Activated T-cell treated with anti-CD3 and anti-CD28 coated beads for 4 hours (primary cell): ENCODE measurements at regions not wholly inside any gene's neighbourhood (a gene's known extent, or its start where the extent isn't known, plus 50 kb on each side); places are given as distances from the start of the nearest gene placed in this dataset.

Experiments used
- DNase-seq: peaks from one replicate; pipeline ENCODE4 v3.0.0-alpha.2; 2020

DNA sequence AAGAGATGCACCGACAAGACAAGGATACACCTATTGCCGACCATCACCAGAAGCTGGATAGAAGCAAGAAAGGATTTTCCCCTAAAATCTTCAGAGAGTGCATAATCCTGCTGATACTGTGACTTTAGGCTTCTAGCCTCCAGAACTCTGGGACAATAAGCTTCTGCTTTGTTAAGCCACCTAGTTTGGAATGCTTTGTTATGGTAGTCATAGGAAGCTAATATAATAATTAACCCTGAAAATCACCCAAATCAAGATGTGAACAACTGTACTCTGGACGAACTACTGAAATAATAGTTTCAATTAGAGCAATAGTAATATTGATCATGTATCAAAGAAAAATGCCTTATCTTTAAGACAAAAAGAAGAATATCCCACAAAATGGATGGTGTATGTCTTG is 524.6 kb downstream of the EFNB2 start:
- DNase-seq = no peak

- DNase-seq = no peak
Observed at GRCh38 chr13:106008540-106008939, 526.9 kb downstream of the EFNB2 start.

- DNase-seq = no peak
Observed at GRCh38 chr13:106007156-106007555, 528.3 kb downstream of the EFNB2 start.

- no peak for DNase-seq
Observed at GRCh38 chr13:106003651-106004050, 531.8 kb downstream of the EFNB2 start.

DNA sequence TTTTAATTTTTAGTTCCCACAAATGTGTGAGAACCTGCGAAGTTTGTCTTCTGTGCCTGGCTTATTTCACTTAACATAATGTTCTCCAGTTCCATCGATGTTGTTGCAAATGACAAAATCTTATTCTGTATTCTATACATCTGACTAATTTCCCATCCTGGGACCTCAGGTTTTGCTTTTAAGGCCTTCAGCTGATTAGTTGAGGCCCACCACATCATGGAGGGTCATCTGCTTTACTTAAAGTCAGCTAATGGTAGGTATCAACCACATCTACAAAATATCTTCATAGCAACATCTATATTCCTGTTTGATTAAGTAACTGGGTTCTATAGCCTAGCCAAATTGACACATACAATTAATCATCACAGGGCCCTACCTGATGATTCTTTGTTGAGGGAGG is 534.0 kb downstream of the EFNB2 start:
- DNase-seq = no peak

DNA sequence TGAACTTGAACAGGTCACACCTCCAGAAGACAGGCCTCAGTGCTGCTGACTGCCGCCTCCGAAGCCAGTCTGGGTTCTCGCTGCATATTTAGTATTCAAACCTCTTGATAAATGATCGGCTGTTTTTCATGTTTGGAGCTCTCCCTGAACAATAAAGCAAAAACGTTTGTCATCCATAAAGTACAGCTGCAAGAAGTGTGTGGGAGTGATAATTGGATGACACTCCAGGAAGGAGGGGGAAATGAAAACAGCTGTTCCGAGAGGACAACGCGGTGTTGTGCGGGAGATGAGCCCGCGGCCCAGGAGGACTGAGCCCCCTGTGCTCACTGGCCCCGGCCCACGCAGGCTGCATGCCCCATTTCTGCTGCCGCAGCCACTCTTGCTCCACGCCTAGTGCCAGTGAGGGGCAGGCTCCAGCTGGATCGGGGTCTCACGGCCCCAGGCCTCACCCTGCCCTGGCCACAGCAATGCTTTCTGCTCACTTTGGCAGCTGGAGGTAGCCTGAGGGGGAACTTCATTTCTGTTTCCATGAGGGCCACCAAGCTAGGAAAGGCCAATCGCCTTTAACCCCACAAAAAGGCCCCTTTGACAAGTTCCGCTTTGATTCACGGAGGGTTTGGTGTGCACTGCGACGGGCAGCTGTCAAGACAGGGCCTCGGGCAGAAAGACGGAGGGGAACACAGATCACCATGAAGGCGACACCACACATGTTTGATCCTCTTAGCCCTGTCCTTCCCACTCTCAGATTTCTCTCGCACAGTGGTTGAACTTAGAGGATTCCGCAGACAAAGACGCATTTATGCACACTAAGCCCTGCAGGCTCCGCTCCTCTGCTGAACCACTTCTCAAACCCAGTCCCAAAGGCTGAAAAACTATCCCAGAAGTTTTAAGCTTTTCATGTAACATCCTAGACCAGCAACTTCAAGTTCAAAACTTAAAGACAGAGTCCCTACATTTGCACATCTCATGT is 537.6 kb downstream of the EFNB2 start:
- no peak for DNase-seq

- DNase-seq = no peak
Observed at GRCh38 chr13:105996391-105997025, 539.0 kb downstream of the EFNB2 start.

- no peak for DNase-seq
Observed at GRCh38 chr13:105994340-105994739, 541.1 kb downstream of the EFNB2 start.

- no peak for DNase-seq
Observed at GRCh38 chr13:105991622-105992277, 543.7 kb downstream of the EFNB2 start.

DNA sequence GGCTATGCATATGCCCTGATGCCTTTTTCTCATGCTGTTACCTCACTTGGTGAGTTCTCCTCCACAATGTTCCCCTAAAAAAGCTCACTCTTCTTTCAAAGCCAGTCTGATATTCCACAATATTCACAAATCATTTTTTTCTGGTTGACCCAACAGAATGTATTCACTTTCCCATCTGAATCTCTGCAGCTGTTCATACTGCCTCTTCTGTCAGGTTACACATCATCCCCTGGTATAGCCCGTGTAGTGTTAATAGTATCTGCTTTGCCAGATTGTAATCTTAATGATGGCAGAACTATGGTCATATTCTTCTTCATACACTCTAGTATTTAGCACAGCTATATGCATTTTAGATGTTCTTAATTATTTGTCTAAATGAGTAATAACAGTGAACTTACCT is 544.3 kb downstream of the EFNB2 start:
- no peak for DNase-seq

DNA sequence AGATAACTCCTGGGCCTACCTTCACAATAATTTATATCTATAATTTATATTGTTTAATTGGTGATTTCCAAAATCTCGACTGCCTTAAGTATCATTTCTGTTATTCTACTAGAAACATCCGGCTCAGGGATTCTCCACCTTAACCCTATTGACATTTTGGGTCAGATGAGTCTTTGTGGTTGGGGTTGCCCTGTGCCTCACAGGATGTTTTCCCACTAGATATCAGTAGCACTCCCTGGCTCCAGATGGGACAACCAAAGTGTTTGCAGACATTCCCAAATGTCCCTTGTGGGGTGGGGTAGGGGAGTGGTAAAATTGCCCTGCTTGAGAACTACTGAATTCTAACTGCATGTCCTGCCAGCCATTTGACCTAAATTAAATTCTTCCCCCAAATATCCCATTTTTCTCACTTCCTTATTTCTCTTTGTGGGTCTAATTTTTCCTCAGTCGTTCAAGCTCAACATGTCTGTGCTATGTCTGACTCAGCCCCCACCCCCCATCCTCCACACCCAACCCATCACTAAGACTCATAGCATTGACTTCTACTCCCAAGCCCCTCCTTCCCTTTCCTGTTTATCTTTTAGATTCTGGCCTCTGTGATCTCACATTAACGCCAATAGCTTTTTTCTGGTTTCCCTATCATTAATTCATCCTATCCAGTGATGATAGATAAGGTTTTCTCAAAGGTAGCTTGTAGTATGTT is 545.1 kb downstream of the EFNB2 start:
- DNase-seq = no peak

GRCh38 chr13:105984646-105985045 is 550.8 kb downstream of the EFNB2 start:
- no peak for DNase-seq

DNA sequence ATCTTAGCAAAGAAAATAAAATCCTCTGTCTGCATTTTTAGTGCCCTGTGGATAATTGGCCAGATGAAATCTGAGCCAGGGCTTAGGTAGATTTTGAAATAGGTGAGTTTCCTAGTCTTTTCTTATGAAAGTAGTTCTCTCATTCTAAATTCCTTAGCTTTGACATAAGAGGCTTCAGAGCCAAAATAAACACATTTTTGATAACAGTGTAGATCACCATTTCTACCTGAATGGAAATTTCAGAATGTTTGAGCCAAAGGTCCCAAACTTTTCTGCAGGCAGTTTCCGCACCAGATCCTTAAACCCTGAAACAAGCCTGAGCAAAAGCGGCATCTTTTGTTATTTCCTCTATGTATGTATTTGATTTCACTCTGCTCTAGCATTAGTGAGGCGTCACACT is 551.2 kb downstream of the EFNB2 start:
- no peak for DNase-seq

DNA sequence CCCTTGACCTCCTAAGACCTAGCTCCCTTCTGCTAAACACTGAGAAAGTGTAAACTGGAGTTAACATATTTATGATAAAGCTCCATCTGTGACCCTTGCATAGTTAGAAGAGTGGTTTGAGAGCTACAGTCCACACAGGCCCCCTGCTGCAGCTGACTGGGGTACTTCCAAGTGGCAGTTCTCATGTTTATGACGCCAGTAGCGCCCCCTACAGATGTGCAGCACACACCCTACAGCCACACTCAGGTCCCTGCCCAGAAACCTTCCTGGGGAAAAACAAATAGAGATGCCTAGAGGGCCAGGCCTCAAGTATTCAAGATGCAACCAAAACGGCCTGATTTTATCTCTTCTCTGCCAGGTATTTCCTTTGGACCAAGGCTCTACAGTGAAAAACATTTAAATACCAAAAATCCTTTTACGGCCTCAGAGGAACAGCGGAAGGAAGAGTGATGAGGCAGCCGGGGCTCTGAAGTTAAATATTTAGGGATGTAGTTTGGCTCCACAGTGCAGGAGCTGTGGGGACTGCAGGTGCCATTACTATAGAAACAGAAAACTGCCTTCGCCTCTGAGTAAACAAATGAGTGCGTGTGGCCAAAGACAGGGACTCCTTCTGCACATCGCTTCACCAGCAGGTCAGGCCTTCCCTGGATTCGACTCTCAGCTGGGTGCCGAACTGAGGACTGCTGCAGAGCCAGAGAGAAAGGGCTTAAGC is 553.1 kb downstream of the EFNB2 start:
- no peak for DNase-seq

DNA sequence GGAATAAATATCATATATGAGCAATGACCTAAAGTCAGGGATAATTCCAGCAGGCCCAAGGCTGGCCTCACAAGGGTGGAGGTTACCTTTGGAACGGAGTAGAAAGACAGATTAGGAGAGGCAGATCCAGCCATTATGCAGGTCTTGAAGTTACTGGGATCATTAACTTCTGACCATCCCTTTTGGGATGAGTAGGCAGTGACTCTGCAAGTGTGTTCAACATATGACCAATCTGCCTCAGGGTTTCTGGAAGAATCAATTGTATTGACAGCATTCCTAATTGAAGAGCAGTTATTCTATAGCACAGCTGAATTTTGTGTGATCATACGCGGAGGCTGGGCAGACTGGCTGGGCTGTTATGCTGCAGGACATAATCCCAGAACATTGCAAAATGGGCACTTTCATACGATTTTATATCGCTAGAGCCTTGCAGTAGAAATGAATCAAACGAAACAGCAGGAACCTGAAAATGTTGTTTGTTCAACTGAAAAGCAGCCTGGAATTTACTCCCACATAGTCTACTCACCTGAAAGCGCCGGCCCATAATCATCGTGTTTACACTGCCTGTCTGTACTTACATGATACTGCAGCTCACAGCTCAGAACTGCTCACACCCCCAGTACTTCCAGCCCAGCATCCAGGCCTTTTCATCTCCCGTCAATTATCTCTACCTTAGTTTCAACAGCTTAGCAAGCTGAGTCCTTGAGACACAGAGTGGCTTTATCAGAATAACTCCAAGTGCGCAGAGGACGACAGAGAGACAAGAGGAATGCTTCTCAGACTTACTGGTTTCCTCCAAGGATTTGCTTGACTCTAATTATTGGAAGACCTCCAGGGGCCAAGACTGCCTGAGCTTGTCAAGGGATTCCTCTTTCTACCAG is 556.1 kb downstream of the EFNB2 start:
- no peak for DNase-seq

DNA sequence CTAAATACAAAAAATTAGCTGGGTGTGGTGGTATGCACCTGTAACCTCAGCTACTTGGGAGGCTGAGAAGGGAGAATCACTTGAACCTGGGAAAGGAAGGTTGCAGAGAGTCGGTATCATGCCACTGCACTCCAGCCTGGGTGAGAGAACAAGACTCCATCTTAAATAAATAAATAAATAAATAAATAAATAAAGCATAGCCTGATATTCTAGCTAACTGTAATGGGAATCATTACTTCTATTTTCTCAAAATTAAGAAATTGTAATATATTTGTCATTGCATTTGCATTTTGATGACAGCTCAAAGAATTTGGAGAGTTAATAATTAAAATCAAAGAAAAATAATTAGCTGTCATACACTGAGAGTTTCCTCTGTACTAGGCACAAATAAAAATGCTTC is 561.1 kb downstream of the EFNB2 start:
- no peak for DNase-seq

DNA sequence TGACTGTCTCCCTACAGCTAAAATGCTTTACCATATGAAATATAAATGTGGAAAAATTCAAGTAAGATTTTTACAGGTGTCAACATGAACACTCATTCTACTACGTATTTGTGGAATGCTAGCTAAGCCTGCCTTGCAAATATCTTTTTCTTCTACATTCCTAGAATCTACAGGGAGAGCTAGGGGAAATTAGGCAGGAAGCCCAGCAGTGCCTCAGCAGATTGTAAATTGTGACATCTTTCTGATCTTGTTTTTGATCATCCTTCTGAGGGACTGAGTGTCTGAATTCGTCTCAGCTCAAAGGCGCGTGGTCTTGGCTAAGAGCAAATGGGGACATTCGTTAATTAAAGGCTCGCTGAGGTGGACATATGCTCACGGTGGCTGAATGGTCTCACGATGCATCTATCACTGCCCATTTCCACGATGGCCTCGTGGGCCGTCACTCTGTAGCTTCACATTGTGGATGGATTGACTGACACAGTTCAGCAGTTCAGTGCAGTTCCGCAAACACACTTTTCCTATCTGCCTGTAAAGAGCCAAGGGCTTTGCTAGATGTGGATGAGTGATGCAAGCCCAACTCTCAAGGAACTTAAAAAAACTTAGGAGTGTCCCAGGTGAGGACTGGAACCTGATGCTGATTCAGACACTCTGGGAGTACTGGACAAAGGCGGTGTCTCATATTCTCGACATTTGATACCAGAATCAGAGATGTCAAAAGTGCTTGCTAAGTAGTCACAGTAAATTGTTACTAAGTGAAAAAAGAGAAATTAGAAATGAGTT is 562.5 kb downstream of the EFNB2 start:
- DNase-seq = no peak

GRCh38 chr13:105972306-105972721 is 563.1 kb downstream of the EFNB2 start:
- DNase-seq = no peak

- no peak for DNase-seq
Observed at GRCh38 chr13:105971738-105972137, 563.7 kb downstream of the EFNB2 start.

DNA sequence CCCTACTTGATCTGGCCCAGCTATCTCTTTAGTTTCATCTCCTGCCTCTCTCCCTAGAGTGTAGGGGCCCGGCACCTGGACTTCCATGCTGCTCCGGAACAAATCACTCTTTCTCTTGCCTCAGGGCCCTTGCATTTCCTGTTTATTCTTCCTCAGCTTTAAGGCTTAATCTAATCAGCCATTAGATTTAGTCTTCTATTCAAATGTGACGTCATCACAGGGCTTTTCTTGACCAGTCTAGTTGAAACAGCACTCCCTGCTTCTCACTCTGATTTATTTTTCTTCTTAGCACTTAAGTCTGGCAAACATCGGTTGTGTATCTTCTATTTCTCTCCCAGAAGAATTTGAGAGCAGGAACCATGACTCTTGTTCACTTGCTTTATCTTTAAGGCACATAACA is 564.1 kb downstream of the EFNB2 start:
- no peak for DNase-seq

GRCh38 chr13:105969761-105970160 is 565.7 kb downstream of the EFNB2 start:
- no peak for DNase-seq
